Transverse colon (tissue), 4 donors: ENCODE measurements at regions not wholly inside any gene's neighbourhood (a gene's known extent, or its start where the extent isn't known, plus 50 kb on each side); places are given as distances from the start of the nearest gene placed in this dataset.

Experiments
- EP300 ChIP-seq: sonication (generic); formaldehyde crosslinking; IDR thresholded peaks from one replicate; pipeline ENCODE4 v1.6.1; 2017; ENCODE audit warnings: antibody characterized with exemption, low read depth
- POLR2A ChIP-seq: fragments of 450-650 bp; IDR thresholded peaks from one replicate; pipeline ENCODE4 v1.6.1; 2016; ENCODE audit warnings: antibody characterized with exemption, mild to moderate bottlenecking, moderate library complexity
- POLR2AphosphoS5 ChIP-seq, 3 donors: sonication (generic); formaldehyde crosslinking; IDR thresholded peaks; one replicate each; pipeline ENCODE4 v1.6.1; 2016; ENCODE audit warnings: antibody characterized with exemption in 3 of 3
- TF ChIP-seq, protein P1 (sequence below), 5 experiments: fragments of 200-600 bp in 3 of 5; fragments of 450-650 bp in 2 of 5; sonication (generic) in 3 of 5; IDR thresholded peaks; 1 replicate in 2 of 5; 2 replicates in 3 of 5; pipeline ENCODE4 v1.5.1; 2016 to 2017; ENCODE audit warnings: antibody characterized with exemption in 5 of 5, inconsistent platforms in 3 of 5, mild to moderate bottlenecking in 2 of 5, moderate library complexity in 1 of 5

DNA sequence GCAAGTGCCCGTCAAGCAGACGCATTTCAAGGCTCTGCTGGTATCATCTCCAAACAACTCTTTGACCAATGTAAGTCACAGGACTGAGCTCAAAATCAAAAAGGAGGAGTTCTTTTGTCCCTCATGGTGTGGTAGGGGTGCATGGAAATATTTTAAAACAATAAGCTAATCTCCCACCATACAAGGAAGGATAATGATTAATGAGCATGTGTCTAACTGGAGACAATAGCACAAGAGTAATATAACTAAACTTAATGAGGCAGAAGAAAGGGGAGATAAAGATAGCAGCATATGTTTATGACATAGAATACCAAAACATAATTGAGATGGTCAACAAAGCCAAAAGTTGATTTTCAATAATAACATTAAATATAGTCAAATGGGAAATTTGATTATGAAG is 668.0 kb upstream of the ZP4 start:
- TF ChIP-seq, protein P1, sequence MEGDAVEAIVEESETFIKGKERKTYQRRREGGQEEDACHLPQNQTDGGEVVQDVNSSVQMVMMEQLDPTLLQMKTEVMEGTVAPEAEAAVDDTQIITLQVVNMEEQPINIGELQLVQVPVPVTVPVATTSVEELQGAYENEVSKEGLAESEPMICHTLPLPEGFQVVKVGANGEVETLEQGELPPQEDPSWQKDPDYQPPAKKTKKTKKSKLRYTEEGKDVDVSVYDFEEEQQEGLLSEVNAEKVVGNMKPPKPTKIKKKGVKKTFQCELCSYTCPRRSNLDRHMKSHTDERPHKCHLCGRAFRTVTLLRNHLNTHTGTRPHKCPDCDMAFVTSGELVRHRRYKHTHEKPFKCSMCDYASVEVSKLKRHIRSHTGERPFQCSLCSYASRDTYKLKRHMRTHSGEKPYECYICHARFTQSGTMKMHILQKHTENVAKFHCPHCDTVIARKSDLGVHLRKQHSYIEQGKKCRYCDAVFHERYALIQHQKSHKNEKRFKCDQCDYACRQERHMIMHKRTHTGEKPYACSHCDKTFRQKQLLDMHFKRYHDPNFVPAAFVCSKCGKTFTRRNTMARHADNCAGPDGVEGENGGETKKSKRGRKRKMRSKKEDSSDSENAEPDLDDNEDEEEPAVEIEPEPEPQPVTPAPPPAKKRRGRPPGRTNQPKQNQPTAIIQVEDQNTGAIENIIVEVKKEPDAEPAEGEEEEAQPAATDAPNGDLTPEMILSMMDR (IDR thresholded peaks at IDR 0.05): no peak
- TF ChIP-seq POLR2A (no peak), EP300 (no peak), POLR2AphosphoS5 (IDR thresholded peaks at IDR 0.05) (no peak)
